ENCODE measurements at regions not wholly inside any gene's neighbourhood (a gene's known extent, or its start where the extent isn't known, plus 50 kb on each side); places are given as distances from the start of the nearest gene placed in this dataset.

DNA sequence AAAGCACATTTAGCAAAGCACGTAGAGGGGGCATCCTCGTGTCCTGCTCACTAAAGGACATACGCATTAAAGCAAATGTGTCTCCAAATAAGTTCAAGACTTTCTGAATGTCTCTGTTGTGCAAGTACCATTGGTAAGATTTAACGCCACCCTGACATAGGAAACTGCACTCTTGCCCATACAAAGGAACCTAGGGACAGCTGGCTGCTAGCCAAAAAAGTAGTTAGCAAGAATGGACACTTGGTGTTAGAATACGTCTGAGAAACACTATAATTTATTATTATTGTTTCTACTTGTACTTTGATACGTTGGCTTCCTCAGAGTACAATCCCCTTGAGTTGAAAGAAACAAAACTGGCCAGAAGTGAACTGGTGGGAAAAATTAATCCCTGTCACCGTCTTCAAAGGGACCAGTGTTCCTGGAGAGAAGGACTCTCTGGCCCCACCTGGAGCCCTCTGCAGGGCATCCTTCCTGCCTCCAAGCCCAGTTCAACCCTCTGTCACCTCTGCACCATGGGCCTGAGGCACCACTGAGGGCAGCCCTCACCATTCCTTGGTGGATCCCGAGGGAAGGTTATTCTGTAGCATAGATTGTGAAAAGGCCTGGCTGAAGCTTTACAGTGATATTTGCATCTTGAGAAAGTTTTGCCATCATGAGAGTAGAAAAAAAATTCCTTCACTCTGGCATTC lies 51.4 kb upstream of the APCDD1 start:
- Histone ChIP-seq H3K9ac (ENCODE audit: low read length) (no peak overlapping the region), H3K27me3 (ENCODE audit: insufficient read depth, low read depth, low read length) (no peaks in the 10 kb centered on the region), H3K4me2 (ENCODE audit: low read length) (no peak overlapping the region), H3K9me2 (ENCODE audit: insufficient read depth, low read length) (no peaks in the 10 kb centered on the region), H3K36me3 (ENCODE audit: insufficient read depth, low read length) (no peaks in the 10 kb centered on the region), H3K4me3 (ENCODE audit: low read length) (no peak overlapping the region), H3K79me2 (replicated peaks; ENCODE audit: insufficient read depth, low read length) (no peaks in the 10 kb centered on the region), H3K9me3 (ENCODE audit: low read length) (no peaks in the 10 kb centered on the region), H2AFZ (ENCODE audit: low read depth, low read length) (no peak overlapping the region), H4K20me1 (ENCODE audit: insufficient read depth) (no peaks in the 10 kb centered on the region), H3K27ac (ENCODE audit: low read length) (no peak overlapping the region), H3F3A (ENCODE audit: insufficient read depth, low read length, poor library complexity, severe bottlenecking) (no peaks in the 10 kb centered on the region)
- TF ChIP-seq EZH2 (IDR thresholded peaks at IDR 0.05; ENCODE audit: borderline replicate concordance, insufficient read depth, low read length, poor library complexity, severe bottlenecking), result no peak
- no peak for TF ChIP-seq MXI1 (conservative IDR thresholded peaks at IDR 0.05; ENCODE audit: poor library complexity, severe bottlenecking)
- TF ChIP-seq, protein P1, sequence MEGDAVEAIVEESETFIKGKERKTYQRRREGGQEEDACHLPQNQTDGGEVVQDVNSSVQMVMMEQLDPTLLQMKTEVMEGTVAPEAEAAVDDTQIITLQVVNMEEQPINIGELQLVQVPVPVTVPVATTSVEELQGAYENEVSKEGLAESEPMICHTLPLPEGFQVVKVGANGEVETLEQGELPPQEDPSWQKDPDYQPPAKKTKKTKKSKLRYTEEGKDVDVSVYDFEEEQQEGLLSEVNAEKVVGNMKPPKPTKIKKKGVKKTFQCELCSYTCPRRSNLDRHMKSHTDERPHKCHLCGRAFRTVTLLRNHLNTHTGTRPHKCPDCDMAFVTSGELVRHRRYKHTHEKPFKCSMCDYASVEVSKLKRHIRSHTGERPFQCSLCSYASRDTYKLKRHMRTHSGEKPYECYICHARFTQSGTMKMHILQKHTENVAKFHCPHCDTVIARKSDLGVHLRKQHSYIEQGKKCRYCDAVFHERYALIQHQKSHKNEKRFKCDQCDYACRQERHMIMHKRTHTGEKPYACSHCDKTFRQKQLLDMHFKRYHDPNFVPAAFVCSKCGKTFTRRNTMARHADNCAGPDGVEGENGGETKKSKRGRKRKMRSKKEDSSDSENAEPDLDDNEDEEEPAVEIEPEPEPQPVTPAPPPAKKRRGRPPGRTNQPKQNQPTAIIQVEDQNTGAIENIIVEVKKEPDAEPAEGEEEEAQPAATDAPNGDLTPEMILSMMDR (IDR thresholded peaks at IDR 0.05; ENCODE audit: poor library complexity, severe bottlenecking), result no peak

DNA sequence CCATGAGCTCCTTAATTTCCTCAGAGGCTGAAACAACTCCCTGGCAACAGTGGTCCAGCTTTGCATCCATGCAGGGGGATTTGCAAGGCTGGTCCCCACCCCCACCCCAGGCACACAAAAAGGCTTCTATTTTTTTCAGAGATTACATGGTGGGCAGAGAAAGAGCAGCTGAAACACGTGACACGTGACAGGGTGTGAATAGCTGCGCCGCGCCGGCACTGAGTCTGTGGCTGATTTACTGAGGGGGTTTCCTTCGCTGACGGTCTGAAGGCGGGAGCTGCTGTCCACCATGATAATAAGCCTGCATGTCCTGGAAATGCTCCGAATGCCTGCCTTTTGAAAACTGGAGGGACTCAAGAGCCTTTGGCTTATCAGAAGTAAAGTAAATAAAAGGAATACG lies 50.7 kb upstream of the APCDD1 start:
- H3F3A ChIP-seq (ENCODE audit: insufficient read depth, low read length, poor library complexity, severe bottlenecking), result no peaks in the 10 kb centered on the region
- H3K36me3 ChIP-seq (ENCODE audit: insufficient read depth, low read length), result no peaks in the 10 kb centered on the region
- H3K27me3 ChIP-seq (ENCODE audit: insufficient read depth, low read depth, low read length), result no peaks in the 10 kb centered on the region
- H2AFZ ChIP-seq (ENCODE audit: low read depth, low read length), result no peak overlapping the region
- peak overlapping the region; percentile 21 for H3K4me3 ChIP-seq (ENCODE audit: low read length)
- H3K9me3 ChIP-seq (ENCODE audit: low read length), result no peaks in the 10 kb centered on the region
- no peaks in the 10 kb centered on the region for H3K79me2 ChIP-seq (replicated peaks; ENCODE audit: insufficient read depth, low read length)
- no peaks in the 10 kb centered on the region for H4K20me1 ChIP-seq (ENCODE audit: insufficient read depth)
- H3K9me2 ChIP-seq (ENCODE audit: insufficient read depth, low read length), result no peaks in the 10 kb centered on the region
- no peak overlapping the region for H3K27ac ChIP-seq (ENCODE audit: low read length)
- TF ChIP-seq MXI1 (conservative IDR thresholded peaks at IDR 0.05; ENCODE audit: poor library complexity, severe bottlenecking), result no peak
- H3K9ac ChIP-seq (ENCODE audit: low read length), result no peak overlapping the region
- no peak overlapping the region for H3K4me2 ChIP-seq (ENCODE audit: low read length)

DNA sequence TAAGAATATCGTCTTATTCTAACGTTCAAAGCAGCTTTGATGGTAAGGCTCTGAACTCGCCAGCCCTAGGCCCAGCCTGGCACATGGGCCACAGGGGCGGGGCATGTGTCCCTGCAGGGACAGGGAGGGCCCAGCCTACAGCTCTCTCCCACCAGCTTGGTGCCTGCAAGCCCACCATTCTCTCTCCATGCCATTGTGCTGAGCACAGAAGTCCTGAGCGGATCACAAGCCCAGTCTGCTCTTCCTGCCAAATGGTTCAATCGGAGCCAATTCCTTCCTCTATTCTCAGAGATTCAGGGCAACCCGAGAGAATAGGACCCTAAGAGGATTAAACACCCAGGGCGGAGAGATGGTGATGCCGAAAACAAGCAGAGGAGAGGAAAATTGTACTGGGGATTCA lies 50.3 kb upstream of the APCDD1 start:
- no peak overlapping the region for H2AFZ ChIP-seq (ENCODE audit: low read depth, low read length)
- no peaks in the 10 kb centered on the region for H3K79me2 ChIP-seq (replicated peaks; ENCODE audit: insufficient read depth, low read length)
- H3K27me3 ChIP-seq (ENCODE audit: insufficient read depth, low read depth, low read length), result no peaks in the 10 kb centered on the region
- H3K9me2 ChIP-seq (ENCODE audit: insufficient read depth, low read length), result no peaks in the 10 kb centered on the region
- no peak overlapping the region for H3K9ac ChIP-seq (ENCODE audit: low read length)
- H3K4me3 ChIP-seq (ENCODE audit: low read length), result peak overlapping the region; percentile 21
- TF ChIP-seq, protein P2, sequence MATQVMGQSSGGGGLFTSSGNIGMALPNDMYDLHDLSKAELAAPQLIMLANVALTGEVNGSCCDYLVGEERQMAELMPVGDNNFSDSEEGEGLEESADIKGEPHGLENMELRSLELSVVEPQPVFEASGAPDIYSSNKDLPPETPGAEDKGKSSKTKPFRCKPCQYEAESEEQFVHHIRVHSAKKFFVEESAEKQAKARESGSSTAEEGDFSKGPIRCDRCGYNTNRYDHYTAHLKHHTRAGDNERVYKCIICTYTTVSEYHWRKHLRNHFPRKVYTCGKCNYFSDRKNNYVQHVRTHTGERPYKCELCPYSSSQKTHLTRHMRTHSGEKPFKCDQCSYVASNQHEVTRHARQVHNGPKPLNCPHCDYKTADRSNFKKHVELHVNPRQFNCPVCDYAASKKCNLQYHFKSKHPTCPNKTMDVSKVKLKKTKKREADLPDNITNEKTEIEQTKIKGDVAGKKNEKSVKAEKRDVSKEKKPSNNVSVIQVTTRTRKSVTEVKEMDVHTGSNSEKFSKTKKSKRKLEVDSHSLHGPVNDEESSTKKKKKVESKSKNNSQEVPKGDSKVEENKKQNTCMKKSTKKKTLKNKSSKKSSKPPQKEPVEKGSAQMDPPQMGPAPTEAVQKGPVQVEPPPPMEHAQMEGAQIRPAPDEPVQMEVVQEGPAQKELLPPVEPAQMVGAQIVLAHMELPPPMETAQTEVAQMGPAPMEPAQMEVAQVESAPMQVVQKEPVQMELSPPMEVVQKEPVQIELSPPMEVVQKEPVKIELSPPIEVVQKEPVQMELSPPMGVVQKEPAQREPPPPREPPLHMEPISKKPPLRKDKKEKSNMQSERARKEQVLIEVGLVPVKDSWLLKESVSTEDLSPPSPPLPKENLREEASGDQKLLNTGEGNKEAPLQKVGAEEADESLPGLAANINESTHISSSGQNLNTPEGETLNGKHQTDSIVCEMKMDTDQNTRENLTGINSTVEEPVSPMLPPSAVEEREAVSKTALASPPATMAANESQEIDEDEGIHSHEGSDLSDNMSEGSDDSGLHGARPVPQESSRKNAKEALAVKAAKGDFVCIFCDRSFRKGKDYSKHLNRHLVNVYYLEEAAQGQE (IDR thresholded peaks at IDR 0.05; ENCODE audit: borderline replicate concordance), result no peak
- no peak for TF ChIP-seq POLR2AphosphoS5 (IDR thresholded peaks at IDR 0.05)
- no peak for TF ChIP-seq TAF1 (IDR thresholded peaks at IDR 0.05; ENCODE audit: low read depth)
- TF ChIP-seq SMC3 (conservative IDR thresholded peaks at IDR 0.05; ENCODE audit: poor library complexity), result no peak
- no peak overlapping the region for H3K4me2 ChIP-seq (ENCODE audit: low read length)
- no peaks in the 10 kb centered on the region for H4K20me1 ChIP-seq (ENCODE audit: insufficient read depth)
- no peaks in the 10 kb centered on the region for H3K36me3 ChIP-seq (ENCODE audit: insufficient read depth, low read length)
- H3F3A ChIP-seq (ENCODE audit: insufficient read depth, low read length, poor library complexity, severe bottlenecking), result no peaks in the 10 kb centered on the region
- no peak overlapping the region for H3K27ac ChIP-seq (ENCODE audit: low read length)
- no peaks in the 10 kb centered on the region for H3K9me3 ChIP-seq (ENCODE audit: low read length)
